COLO668 (cell line): ENCODE measurements at regions not wholly inside any gene's neighbourhood (a gene's known extent, or its start where the extent isn't known, plus 50 kb on each side); places are given as distances from the start of the nearest gene placed in this dataset.

ENCODE experiments used
- DNase-seq: peaks from one replicate; lab custom pipeline; 2025; ENCODE audit not compliant: unreplicated experiment; lab: John Stamatoyannopoulos, UW

DNA sequence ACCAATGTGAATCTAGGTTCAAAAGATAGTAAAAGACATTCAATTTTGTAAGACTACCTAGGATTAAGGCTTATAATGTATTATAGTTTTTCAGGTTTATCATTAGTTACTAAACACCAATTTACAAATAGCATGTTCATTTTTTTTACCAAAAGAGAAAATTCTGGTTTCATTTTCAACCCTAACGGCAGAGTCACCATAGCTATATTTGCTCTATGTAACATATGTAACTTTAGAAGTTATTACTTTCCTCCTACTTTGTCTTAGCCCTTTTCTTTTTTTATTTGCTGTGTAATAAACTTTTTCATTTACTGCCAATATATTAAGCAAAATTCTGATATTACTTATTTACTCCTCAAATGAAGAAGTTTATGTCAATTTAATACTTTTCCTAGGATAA is 639.6 kb downstream of the ARAP2 start:
- DNase-seq, result no peak

DNA sequence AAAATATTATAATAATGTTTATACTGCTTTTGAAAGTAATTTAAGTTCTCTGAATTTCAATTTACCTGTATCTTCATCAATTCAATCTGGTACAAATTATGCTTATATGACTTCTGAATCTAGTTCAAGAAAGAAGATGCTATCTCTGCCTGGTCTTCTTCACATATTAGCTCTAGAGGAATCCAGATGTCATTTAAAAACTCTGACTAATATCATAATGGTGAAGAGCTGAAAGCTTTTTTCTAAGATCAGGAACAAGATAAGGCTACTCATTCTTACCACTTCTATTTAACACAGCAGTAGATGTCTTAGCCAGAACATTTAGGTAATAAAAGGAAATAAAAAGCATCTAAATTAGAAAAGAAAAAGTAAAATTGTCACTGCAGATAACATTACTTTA is 636.1 kb downstream of the ARAP2 start:
- no peak for DNase-seq

DNA sequence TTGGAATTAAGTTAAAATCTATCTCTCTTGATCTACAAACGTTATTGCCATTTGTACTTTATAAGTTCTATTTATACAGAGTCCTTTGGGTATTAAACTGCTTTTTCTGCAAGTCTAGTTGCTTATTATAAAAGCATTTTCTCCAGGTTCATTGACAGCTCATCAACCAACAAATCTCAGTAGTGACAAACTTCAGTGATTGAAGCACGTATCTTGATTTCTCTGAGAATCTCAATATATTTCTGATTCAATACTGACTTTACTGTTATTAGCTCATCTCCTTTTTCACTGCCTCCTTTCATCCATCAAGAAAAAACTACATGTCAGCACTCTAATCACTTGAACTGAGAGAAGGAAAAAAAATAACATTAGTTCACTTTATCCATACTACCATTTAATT is 630.2 kb downstream of the ARAP2 start:
- no peak for DNase-seq

- no peak for DNase-seq
Observed at GRCh38 chr4:35639929-35640328, 604.4 kb downstream of the ARAP2 start.

DNA sequence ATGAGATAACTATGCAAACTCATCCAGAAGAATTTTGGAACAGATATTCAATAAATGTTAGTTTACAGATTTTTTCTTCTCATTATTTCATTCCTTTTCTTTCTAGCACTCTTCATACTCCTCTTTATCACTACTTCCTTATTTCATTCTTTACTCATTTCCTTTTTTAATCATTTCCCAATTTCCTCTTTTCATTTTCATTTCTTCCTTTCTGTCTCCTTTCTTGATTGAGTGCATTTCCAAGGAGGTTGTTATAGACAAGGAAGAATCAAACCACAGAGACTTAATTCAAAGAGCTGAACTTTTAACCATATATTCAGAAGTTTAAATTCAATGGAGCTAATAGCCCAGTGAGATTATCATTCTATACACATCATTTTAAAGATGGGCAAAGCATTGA is 600.7 kb downstream of the ARAP2 start:
- no peak for DNase-seq

DNA sequence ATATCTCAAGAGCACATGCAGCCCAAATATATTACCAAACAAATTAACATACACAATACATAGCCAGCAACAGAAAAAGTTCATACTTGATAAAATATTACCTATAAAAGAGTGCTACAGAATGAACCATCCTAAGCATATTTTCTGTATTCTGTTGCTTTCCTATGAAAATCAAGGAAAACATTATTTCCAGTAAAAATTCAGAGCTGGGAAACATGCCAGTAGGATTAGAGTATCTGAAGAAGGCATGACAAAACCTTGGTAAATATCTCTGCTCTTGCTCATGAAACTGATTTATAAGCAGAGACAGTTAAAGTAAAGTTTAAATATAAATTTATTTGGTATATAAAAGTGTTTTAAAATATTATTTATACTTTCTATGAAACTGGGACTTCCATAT is 599.7 kb downstream of the ARAP2 start:
- no peak for DNase-seq

- no peak for DNase-seq
Observed at GRCh38 chr4:35649011-35649410, 595.3 kb downstream of the ARAP2 start.

GRCh38 chr4:35649778-35650177 is 594.5 kb downstream of the ARAP2 start:
- DNase-seq, result no peak

DNA sequence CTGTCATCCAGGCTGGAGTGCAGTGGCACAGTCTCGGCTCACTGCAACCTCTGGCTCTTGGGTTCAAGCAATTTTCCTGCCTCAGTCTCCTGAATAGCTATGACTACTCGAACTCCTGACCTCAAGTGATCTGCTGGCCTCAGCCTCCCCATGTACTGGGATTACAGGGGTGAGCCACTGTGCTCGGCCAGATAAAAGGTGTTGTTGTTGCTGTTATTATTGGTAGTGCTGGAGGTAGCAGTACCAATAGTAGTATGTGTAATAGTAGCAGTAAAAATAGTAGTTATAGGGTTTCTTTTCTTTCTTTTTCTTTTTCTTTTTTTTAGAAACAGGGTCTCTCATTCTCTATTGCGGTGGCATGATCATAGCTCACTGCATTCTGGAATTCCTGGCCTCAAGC is 592.1 kb downstream of the ARAP2 start:
- DNase-seq, result no peak

- no peak for DNase-seq
Observed at GRCh38 chr4:35653451-35653850, 590.9 kb downstream of the ARAP2 start.

DNA sequence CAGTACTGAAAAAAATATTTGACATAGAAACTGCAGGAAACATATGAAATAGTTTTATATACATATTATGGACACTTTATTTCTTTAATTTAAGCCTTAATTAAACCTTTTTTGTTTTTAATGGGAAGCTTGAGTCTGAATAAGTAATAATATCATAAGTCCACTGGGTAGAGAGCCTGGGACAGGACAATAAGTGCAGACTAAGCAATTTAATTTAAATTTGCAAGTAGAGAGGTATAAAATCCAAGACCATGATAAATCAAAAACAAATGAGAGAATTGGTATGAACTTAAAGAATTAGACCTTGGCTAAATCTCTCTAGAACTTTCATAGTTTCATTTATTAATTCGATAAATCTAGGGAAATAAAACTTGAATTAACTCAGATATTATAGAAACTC is 571.2 kb downstream of the ARAP2 start:
- no peak for DNase-seq

- no peak for DNase-seq
Observed at GRCh38 chr4:35684755-35685154, 559.6 kb downstream of the ARAP2 start.

GRCh38 chr4:35689870-35690269 is 554.4 kb downstream of the ARAP2 start:
- no peak for DNase-seq

GRCh38 chr4:35690271-35690670 is 554.0 kb downstream of the ARAP2 start:
- no peak for DNase-seq

- DNase-seq, result no peak
Observed at GRCh38 chr4:35695003-35695402, 549.3 kb downstream of the ARAP2 start.

DNA sequence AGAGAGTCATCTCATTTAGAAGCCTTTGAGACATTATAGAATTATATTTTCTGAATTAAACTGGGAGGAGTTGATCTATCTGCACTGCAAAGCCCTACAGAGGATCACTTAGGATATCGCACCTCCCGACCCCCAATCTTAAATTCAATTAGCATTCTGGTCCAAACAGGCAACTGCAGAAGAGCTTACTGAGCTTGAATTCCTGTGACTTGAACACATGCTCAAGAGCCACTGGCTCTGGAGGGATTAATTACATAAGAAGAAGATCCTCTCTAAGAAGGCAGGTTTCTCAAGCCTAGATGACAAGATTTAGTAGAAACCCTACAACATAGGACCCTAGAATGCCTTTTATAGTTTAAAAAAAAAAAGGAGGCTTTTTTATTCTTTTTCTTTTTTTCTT is 548.9 kb downstream of the ARAP2 start:
- DNase-seq, result no peak

- DNase-seq, result no peak
Observed at GRCh38 chr4:35697210-35697736, 547.0 kb downstream of the ARAP2 start.

DNA sequence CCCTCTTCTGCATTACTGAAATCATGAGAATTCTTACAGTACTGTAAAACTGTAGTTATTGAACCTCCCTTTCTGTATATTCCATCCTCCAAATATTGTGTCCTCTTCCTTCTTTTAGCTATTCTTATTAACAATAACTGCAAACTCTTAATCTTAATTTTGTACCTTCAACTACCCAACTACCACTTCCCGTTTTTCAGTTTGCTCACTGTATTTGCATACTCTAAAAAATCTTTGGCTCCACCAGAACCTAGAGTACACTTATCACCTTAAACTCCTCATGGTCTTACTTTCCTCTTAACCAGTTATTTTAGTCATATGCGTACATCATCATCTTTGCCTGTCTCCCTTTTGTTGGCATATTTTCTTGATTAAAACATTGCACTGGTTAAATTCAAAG is 543.7 kb downstream of the ARAP2 start:
- no peak for DNase-seq

- no peak for DNase-seq
Observed at GRCh38 chr4:35709080-35709479, 535.2 kb downstream of the ARAP2 start.

- no peak for DNase-seq
Observed at GRCh38 chr4:35710343-35710742, 534.0 kb downstream of the ARAP2 start.

- no peak for DNase-seq
Observed at GRCh38 chr4:35711127-35711526, 533.2 kb downstream of the ARAP2 start.

- DNase-seq, result no peak
Observed at GRCh38 chr4:35723973-35724372, 520.3 kb downstream of the ARAP2 start.

DNA sequence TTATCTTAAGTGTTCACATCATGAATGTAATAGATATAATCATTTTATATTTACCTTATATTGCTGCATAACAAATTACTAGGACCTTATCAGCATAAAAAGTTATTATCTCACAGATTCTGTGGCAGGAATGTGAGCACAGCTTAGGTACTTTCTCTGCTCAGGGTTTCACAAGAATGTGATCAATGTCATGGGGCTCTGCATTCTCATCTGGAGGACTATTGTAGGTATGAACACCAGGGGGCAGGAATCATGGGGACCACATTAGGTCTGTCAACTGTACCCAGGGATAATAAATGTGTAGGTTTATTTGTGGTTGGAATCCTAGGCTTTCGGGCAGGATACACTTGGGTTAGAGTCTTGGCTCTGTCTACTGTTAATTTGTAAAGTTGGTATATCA is 519.2 kb downstream of the ARAP2 start:
- DNase-seq, result no peak

DNA sequence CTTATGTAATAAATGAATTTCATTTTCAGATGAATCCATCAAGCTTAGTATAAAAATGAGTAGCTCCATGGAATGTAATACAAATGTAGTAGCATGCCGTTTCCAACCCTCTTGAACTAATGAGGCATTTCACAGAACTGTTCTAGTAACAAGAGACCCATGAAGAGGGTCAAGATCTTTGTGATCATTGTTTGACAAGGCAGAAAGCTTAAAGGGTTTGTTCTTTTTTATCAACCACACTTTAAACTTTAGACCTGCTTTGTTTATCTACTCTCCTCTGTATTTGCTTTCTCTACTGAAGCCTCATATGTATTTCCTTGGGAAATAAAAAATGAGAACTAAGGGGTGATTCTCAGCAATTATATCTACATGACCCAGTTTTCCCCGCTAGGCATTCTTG is 513.9 kb downstream of the ARAP2 start:
- no peak for DNase-seq
